ELR (cell line): ENCODE measurements at regions not wholly inside any gene's neighbourhood (a gene's known extent, or its start where the extent isn't known, plus 50 kb on each side); places are given as distances from the start of the nearest gene placed in this dataset.

Experiments
- DNase-seq: peaks from one replicate; pipeline ENCODE4 v3.0.0-alpha.2; 2015; ENCODE audit warnings: low read depth

DNA sequence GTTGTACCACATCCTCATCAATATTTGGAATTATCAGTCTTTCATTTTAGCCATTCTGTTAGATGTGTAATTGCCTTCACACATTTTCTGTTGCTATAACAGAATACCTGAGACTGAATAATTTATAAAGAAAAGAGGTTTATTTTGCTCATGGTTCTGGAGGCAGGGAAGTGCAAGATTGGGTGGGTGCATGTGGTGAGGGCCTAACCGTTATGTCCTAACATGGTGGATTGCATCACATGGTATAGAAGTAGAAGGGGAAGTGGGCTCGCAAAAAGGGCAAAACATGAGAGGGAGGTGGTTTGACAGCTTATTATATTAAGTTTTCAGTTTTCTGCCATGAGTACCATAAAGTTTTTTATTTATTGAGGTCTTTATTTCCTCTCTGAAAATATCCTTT is 452.0 kb downstream of the ARL4A start:
- DNase-seq = no peak

DNA sequence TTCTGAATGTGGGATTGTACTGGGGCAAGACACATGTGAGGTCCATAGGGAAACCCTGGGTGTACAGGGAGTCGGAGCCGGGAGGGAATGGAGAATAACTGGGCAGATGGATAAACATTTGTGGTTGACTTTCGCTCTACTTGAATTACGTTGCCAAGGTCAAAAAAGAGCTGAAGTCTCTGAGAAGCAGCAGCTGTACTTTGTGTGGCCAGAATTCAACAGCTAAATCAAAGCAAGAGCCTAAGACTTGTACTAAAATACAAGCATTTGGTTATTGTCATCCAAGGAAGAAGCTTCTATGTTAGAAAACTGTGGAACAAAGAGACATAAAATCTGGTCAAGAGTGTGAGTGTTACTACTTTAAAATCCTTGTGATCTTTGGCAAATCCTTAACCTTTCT is 457.2 kb downstream of the ARL4A start:
- no peak for DNase-seq

DNA sequence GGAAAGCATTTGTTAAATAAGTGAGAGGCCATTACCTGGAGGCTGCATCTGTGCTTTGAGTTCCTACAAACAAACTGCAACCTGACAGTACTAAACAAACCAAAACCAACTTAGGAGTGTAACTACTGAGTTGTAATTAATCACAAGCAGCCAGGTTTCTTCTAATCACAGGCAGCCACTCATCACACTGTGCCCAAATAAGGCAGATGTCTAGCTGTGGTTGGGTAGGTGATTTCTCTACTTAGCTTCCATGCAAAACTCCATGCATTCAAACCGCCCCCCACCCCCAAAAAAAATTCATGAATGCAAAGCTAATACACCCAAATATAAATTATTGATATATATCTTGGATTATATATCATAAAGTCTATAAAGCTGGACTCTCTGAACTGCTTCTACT is 461.1 kb downstream of the ARL4A start:
- DNase-seq = no peak

DNA sequence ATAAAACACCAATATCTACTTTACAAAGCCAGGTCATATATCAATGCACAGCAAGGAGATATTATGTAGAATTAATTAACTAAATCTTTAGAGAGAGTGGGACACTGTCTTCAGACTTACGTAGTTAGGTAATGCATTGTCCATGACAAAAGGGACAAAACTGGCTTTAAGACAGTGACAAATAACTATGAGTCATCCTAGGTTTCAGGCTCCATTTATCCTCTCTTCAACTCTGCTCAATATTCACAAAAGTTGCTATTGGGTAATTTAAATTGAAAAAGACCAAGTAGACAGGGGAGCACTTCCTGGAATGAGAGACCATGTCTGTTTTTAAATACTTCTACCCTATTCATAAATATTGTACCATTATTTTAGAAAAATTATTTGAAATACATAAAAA is 464.5 kb downstream of the ARL4A start:
- peak; percentile 11 for DNase-seq

DNA sequence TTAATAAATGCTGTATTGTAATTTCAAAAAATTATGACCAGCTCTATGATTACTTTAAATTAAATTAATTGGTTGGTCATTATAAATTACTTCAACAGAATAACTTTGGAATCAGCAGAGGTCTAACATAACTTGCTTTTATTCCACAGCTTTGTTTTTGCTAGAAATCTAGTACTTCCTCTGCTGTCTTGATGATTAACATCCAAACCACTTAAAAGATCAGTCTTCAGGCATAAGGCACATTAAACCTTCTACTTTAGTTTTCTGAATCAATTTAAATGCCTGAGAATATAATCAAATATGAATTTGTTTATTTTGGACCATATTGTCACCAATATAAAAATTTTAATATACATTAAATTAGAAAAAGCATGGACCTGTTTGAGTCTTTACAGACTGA is 465.3 kb downstream of the ARL4A start:
- DNase-seq = no peak

DNA sequence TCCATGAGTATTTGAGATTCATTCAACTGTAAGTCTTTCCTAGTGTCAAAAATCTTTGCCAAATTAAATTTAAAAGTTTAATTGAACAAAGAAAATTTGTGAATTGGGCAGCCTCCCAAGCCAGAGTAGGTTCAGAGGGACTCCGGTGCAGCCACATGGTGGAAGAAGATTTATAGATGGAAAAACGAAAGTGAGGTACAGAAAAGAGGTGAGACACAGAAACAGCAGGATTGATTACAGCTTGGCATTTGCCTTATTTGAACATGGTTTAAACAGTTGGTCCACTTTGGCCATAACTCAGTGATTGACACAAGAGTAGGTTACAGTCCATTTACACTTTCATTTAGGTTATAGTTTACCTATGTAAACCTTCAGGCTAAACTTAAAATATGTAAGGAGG is 465.8 kb downstream of the ARL4A start:
- DNase-seq = peak; percentile 8

DNA sequence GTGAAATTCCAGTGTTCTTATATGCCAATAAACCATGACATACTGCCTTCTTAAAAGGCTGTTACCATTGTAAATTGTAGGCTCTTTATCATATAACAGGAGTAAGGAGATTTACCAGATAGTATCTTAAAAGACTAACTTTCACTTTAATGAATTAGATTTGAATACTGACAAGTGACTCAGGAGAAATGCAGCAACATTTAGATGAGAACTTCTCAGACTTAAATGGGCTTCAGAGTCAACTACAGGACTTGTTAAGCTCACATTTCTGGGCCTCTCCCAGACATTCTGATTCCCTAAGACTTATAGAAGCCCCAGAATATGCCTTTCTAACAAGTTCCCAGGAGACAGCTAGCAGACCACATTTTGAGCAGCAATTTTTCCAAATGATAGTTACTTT is 466.3 kb downstream of the ARL4A start:
- peak; percentile 27 for DNase-seq

DNA sequence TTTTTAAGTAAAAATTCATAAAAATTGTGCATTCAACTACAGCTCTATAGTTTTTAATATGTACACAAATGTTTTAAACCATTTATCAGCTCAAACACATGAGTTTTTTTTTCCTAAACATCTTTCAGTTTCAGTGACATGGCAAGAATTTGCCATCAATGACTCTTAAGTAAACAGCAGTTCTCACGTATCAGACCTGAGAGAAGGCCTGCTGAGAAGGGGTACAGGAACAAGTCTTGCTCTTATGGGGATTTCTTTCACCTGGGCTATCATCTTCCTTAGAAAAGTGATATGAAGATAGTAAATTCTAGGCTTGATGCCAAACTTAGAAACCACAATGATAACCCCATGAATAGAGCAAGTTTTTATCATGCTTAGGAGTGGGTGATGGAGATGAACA is 467.8 kb downstream of the ARL4A start:
- no peak for DNase-seq

DNA sequence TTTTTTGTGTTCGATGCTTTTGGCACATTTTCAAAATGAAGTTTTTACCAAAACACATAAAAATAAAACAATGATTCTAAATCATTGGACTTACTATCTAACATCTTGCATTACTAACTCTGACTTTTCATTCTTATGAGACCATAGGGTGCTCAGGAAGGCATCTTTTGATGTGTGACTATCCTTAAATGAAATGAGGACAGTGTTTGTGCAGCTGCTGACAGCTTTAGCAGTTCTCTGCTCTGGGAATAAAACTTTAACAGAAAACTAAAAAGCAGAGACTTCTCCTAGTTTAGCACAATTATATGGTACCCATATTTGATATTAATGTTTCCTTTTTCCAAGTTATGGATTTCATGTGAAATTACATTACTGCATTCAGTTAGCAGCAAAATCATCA is 471.6 kb downstream of the ARL4A start:
- no peak for DNase-seq

DNA sequence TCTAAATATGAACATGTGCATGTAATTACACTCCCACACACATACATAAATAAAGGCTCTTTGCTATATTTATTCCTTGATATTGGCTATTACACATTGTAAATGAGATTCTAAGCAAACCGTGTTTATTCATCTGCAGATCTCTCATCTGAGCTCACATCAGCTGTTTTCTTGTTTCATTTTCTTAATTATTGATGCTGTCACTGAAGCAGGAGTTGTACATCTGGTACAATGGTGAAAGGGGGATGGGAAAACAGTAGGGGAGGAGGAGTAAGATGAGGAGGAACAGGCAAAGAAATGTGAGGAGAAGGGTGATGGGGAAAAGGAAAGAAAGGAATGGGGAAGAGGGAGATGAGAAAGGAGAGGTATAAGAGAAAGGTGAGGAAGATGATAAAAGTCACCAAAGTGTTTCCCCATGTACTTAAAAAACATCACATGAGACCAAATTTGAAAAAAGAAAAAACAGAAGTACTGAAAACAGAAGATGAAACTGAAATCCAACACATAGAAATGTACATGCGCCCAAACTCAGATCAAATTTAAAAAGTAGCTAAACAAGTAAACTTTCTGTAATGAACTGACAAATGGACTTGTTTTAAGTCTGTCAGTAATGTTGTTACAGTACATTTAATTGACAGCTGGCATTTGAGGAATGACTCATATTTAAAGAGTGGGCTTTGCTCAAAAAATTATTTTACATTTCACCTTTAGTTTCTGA is 472.2 kb downstream of the ARL4A start:
- no peak for DNase-seq

DNA sequence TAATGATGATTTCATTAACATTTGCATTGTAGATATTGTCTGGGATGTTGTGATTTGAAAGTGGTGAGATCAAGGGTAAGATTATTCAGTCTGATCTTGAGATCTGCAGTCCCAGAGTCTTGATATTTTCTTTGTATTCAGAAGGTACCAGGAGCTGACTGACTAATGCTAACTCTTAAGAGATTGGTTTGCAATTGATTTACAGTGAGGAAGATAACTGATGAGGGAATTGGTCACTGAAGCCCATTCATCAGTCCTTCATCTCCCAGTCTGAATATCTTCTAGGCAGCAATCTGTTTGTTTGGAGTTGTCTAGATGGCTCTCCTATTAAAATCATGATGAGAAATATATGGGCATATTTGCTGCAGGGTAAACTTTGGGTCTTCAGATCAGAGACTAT is 473.7 kb downstream of the ARL4A start:
- DNase-seq = no peak

DNA sequence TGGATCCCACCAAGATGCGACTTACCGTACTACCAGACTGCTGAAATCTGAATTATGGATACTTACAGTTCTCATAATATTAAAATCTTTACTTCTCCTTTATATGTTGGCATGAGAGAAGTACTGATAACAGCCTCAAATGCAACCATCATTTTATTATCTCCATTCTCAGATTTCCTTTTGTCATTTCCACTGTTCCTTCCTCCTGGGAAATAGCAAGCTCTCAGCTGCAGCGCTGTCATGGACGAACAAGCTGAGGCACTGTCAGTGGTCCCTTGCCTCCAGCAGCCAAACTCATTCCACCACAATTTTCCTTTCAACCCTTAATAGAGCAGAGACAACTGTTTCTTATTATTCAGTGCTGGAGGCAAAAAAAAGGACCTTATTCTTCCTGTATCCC is 478.4 kb downstream of the ARL4A start:
- DNase-seq = no peak

DNA sequence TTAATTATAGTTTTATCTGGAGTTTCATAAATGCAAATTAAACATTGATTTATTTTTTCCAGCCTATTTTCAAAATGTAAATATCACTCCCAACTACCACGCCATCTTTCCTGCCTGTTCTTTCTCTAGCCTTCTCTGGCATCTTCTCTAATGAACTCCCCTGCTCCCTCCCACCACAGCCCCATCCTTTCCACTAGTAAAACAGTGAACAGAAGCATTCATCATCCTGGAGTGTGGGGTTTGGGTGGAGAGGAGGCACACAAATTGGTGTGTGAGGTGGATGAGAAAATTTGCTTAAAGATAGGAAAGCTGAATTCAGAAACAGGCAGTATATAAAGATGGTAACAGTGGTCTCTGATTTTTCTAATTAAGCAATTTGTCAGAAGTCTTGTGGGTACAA is 479.4 kb downstream of the ARL4A start:
- no peak for DNase-seq

DNA sequence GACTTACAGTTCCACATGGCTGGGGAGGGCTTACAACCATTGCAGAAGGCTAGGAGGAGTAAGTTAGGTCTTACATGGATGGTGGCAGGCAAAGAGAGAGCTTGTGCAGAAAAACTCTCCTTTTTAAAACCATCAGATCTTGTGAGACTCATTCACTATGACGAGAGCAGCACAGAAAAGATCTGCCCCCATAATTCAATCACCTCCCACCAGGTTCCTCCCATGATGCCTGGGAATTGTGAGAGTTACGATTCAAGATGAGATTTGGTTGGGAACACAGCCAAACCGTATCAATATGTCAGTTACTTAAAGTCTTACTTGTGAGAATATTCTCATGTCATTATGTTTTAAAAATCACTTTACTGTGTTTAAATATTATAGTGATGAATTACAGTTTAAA is 481.9 kb downstream of the ARL4A start:
- no peak for DNase-seq

DNA sequence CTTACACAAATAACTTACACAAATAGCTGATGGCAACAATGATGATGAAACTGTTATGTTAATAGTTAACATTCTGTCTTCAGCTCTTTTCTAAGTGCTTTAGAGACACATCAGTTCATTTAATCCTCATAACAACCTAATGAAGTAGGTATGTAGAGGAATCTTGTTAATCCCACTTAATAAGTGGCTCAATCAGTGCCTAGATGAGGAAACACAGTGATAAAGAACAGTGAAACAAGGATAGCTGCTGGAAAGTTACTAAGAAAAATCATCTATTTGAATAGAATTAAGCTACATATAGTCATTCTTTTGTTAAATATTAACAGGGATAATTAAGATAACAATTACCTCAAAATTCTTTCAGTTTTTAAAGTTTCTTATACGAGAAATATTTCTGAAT is 487.6 kb downstream of the ARL4A start:
- DNase-seq = no peak

DNA sequence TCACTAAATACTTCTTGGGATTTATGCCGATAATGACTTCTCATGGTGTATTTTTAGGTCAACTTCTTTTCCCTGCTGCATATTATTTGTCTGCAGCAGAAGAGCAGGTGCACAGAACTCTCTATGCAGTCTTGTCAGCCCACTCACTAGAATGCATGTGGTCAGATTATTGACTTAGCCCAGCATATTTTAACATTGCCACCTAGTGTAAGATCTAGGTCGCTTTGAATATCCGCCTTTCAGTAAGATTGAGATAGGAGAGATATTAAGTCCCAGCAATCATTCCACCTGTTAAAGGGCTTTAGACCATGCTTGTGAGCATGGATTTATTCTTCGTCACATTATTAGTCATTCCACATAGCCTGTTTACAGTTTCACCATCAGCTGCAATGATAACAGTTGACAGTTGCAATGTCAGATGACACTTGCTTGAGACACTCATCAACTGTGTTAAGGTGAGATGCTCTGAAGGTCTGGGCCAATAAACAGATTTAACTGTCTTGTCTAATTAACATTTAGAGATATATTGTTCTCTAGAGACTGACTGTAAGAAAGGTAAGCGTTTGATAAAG is 491.7 kb downstream of the ARL4A start:
- DNase-seq = peak; percentile 15

DNA sequence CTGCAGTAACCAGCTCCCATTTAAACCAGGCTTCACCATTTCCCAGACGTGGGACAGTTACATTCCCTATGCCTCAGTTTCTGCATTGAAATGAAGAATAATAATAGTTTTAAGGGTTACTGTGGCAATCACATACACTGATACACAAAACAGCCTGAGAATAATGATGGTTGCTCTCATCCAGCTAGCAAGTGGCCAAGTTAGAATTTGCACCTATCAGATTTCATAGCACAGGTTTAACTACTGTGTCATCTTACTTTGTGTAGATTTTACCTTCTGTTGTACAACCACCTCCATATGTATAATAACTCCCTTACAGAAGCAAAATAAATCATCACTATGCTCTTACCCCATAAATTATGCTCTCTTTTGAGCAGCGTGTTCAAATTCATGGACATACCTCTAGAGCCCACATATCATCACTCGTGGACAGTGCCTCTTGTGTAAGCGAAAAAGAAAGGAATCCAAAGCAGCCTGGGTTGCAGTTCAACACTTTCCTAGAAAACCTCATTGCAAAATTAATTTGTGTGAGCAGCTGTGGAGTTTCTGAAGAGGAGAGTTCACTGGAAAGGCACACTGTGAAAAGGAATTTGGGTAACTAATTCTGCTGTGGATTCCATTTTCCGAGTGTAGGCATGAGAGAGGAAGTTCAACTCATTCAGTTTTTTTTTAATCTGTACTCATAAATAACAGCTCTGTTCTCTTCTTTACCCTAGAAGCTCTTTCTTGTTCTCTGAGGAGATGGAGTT is 492.5 kb downstream of the ARL4A start:
- DNase-seq = no peak

DNA sequence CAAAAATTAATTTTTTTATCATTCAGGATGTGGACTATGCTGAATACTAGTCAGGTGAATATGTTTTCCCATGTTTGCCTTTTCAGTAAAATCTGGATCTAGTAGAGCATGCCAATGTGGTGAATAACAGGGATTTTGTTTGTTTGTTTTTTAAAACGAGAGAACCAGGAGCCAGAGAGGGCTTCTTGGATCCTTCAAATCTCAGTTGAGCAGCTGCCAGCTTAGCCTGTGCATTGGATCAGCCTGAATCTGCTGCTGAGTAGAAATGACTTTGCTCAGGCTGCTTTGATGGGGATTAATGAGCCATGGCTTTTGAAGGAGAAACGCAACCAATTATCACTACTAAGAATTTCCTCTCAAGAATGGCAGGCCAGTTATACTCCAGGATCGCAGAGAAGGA is 493.8 kb downstream of the ARL4A start:
- DNase-seq = peak; percentile 25

DNA sequence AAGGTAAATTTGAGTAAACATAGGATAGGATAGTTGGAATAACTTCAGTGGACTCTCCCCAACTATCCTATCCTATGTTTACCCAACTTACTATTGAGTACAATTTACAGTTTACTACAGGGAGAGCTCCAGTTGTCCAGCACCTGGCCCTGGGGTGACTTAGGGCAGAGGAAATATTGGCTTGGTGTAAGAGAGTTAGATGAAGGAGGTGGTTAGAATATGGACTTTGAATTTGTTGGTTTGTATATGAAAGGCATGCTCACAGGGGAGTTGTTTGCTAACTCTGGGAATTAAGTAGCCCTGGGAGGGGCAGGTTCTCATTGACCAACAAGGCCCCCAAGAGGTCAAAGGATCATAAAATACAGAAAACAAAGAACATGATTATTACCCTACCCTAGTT is 497.7 kb downstream of the ARL4A start:
- no peak for DNase-seq

DNA sequence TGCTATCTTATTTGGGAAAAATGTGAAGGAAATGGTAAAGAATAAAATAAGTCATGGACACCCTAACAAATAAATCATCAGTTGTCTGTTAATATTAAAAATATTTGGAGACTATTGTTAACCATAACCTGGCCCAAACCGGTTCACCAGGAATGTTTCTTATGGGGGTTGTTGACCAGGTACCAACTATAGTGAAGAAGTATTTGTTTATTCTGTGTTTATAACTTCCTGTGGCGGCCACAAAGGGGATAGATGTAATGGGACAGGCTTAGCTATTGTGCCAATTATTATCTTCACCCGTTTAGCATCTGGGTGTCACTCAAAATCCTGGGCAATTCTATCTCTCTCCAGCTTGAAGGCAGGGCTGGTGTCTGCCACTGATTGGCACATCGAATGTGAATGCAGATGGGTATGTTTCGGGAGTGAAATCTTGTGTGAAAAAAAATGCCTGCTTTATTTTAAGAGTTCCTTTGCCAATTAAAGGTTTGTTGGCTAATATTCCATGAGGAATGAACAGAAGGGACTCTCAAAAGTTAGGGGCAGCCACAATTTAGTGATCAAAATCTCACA is 500.9 kb downstream of the ARL4A start:
- no peak for DNase-seq

DNA sequence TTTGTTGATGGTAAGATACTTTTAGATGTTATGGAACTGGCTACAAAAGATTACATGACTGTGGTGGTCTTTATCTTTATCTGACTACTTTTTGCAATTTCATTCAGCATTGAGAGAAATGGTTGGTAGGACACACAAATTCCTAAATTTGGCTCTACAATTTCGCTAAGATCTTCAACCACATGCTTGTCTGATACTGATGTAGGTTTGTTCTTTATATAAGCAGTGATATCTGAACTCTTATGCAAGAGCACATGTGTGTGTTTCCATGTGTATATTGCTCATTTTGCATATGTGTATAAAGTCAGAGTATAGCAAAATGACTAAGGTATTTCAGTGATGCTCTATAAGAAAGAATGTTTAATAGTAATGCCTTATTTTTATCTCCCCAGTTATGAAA is 501.5 kb downstream of the ARL4A start:
- DNase-seq = no peak

DNA sequence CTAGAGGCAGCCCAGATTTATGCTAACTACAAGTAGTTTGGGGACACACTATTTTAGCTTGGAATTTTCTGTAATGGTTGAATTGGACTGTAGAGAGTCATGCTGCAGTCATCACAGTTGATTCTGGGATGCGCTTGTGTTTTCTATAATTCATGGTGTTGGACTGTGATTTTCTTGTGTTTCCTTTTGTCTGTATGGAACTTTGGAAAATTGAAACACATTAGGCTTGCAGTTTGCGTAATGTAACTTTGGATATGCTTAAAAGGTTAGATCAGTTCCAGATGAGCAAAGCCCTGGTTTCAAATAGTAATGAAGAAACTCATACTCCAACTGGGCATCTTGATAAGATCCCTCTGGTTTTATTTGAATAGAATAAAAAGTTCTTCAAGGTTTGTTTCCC is 502.2 kb downstream of the ARL4A start:
- DNase-seq = no peak

DNA sequence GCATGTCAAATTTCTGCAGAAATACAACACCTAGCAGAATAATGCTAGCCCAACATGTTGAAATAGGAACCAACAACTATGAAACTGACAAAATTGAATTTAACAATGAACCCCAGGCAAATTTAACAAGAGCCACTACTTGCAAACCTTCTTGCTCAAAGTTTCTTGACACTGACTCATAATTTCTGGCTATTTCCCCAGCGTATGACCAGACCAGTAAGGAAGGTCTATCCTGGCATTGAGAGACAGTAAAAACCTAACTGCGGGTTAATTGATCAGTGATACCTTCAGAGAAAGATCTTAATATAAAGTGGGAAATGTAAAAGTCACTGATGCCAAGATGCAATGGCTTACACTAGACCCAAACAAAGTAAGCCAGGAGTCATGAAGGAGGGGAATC is 510.1 kb downstream of the ARL4A start:
- DNase-seq = peak; percentile 71
